SK-N-SH (cell line): ENCODE measurements at regions not wholly inside any gene's neighbourhood (a gene's known extent, or its start where the extent isn't known, plus 50 kb on each side); places are given as distances from the start of the nearest gene placed in this dataset.

Experiments
- CTCF ChIA-PET: fragments of 300-600, 350-600 bp; formaldehyde crosslinking; extraction: SDS; loops from one replicate; lab custom pipeline; 2021; lab: Yijun Ruan, JAX
- POLR2A ChIA-PET: fragments of 350-600 bp; sonication (Branson Sonifier 250); formaldehyde crosslinking; extraction: SDS; loops from one replicate; lab custom pipeline; 2020; ENCODE audit warnings: antibody characterized with exemption, inconsistent platforms; lab: Yijun Ruan, JAX
- DNase-seq: peaks from one replicate; pipeline ENCODE4 v3.0.0; 2012
- H2AFZ ChIP-seq: fragments of 200-600 bp; sonication (generic); 2 replicates; pipeline ENCODE4 v1.8.1; 2016; ENCODE audit warnings: antibody characterized with exemption, mild to moderate bottlenecking, low read depth
- H3F3A ChIP-seq: fragments of 200-600 bp; sonication (generic); replicated peaks from 2 replicates; pipeline ENCODE3; 2016; ENCODE audit warnings: antibody characterized with exemption, mild to moderate bottlenecking; ENCODE audit not compliant: insufficient read depth
- H3K27ac ChIP-seq, 2 experiments: fragments of 200-500 bp in 1 of 2; fragments of 200-600 bp in 1 of 2; sonication (Bioruptor generic) in 1 of 2; sonication (generic), shearing (Covaris generic) in 1 of 2; 2 replicates each; pipeline versions ENCODE4 v1.5.1 to v1.6.1; 2014 to 2016; ENCODE audit warnings: low read depth in 2 of 2, inconsistent platforms in 1 of 2, low read length in 1 of 2, mild to moderate bottlenecking in 1 of 2, mixed read lengths in 1 of 2
- H3K27me3 ChIP-seq: fragments of 200-600 bp; sonication (generic), shearing (Covaris generic); 2 replicates; pipeline ENCODE4 v1.6.1; 2016; ENCODE audit warnings: mixed run types; ENCODE audit not compliant: insufficient read depth
- H3K36me3 ChIP-seq, 2 experiments: fragments of 200-500 bp in 1 of 2; fragments of 200-600 bp in 1 of 2; sonication (Bioruptor generic) in 1 of 2; sonication (generic) in 1 of 2; replicated peaks in 1 of 2; 2 replicates each; pipeline versions ENCODE3 to v1.5.1; 2014 to 2016; ENCODE audit warnings: low read length in 1 of 2, mild to moderate bottlenecking in 1 of 2; ENCODE audit not compliant: insufficient read depth in 2 of 2, control insufficient read depth in 1 of 2
- H3K4me1 ChIP-seq, 2 experiments: fragments of 200-500 bp in 1 of 2; fragments of 200-600 bp in 1 of 2; sonication (Bioruptor generic) in 1 of 2; sonication (generic), shearing (Covaris generic) in 1 of 2; 2 replicates each; pipeline versions ENCODE4 v1.5.1 to v1.6.1; 2014 to 2016; ENCODE audit warnings: low read depth in 1 of 2, low read length in 1 of 2, mixed run types in 1 of 2; ENCODE audit not compliant: insufficient read depth in 2 of 2, control insufficient read depth in 1 of 2
- H3K4me2 ChIP-seq: fragments of 200-600 bp; sonication (generic), shearing (Covaris generic); 2 replicates; pipeline ENCODE4 v1.6.1; 2017; ENCODE audit warnings: mixed run types
- H3K4me3 ChIP-seq, 2 experiments: fragments of 200-500 bp in 1 of 2; fragments of 200-600 bp in 1 of 2; sonication (Bioruptor generic) in 1 of 2; sonication (generic), shearing (Covaris generic) in 1 of 2; 2 replicates each; pipeline versions ENCODE4 v1.5.1 to v1.8.1; 2014 to 2016; ENCODE audit warnings: low read depth in 2 of 2, inconsistent platforms in 1 of 2, low read length in 1 of 2, mild to moderate bottlenecking in 1 of 2, mixed read lengths in 1 of 2, moderate library complexity in 1 of 2
- H3K79me2 ChIP-seq: fragments of 200-600 bp; sonication (generic); 2 replicates; pipeline ENCODE4 v1.8.1; 2017; ENCODE audit warnings: mild to moderate bottlenecking; ENCODE audit not compliant: insufficient read depth
- H3K9ac ChIP-seq: fragments of 200-600 bp; sonication (generic); 2 replicates; pipeline ENCODE4 v1.6.1; 2017; ENCODE audit warnings: mixed run types
- H3K9me2 ChIP-seq: fragments of 200-600 bp; sonication (generic); 2 replicates; pipeline ENCODE4 v1.6.1; 2017; ENCODE audit warnings: mixed run types
- H3K9me3 ChIP-seq: fragments of 200-600 bp; sonication (generic); 2 replicates; pipeline ENCODE4 v1.6.1; 2017; ENCODE audit warnings: mixed run types, mild to moderate bottlenecking, moderate library complexity
- H4K20me1 ChIP-seq: fragments of 200-600 bp; sonication (generic); 2 replicates; pipeline ENCODE4 v1.6.1; 2017; ENCODE audit warnings: mild to moderate bottlenecking, mixed run types; ENCODE audit not compliant: insufficient read depth
- CTCF ChIP-seq: fragments of 200-600 bp; sonication (generic); IDR thresholded peaks from 2 replicates; pipeline ENCODE4 v1.6.1; 2017; ENCODE audit warnings: antibody characterized with exemption, mild to moderate bottlenecking, moderate library complexity
- ELF1 ChIP-seq: IDR thresholded peaks from 2 replicates; pipeline ENCODE4 v1.4.0; 2012
- EZH2phosphoT487 ChIP-seq: fragments of 200-600 bp; sonication (generic); IDR thresholded peaks from 2 replicates; pipeline ENCODE4 v1.6.1; 2017; ENCODE audit warnings: low read depth, mixed run types, mild to moderate bottlenecking, antibody characterized with exemption, moderate library complexity, borderline replicate concordance
- FOSL2 ChIP-seq: IDR thresholded peaks from 2 replicates; pipeline ENCODE4 v1.4.0; 2012; ENCODE audit warnings: low read depth, mild to moderate bottlenecking, moderate library complexity, borderline replicate concordance
- FOXM1 ChIP-seq: IDR thresholded peaks from 2 replicates; pipeline ENCODE4 v1.4.0; 2012; ENCODE audit warnings: low read depth, mild to moderate bottlenecking
- GABPA ChIP-seq: IDR thresholded peaks from 2 replicates; pipeline ENCODE4 v1.4.0; 2012; ENCODE audit warnings: low read depth, mild to moderate bottlenecking
- MAX ChIP-seq: IDR thresholded peaks from 2 replicates; pipeline ENCODE4 v1.4.0; 2012; ENCODE audit warnings: low read depth
- MXI1 ChIP-seq: IDR thresholded peaks from 2 replicates; pipeline ENCODE4 v1.6.1; 2012; ENCODE audit warnings: mild to moderate bottlenecking, low read depth, low read length, improper control_type of control experiment
- NFIC ChIP-seq: IDR thresholded peaks from 2 replicates; pipeline ENCODE4 v1.4.0; 2012; ENCODE audit warnings: borderline replicate concordance
- NRF1 ChIP-seq: IDR thresholded peaks from 2 replicates; pipeline ENCODE4 v1.6.1; 2012; ENCODE audit warnings: low read depth, mild to moderate bottlenecking, low read length
- PBX3 ChIP-seq: IDR thresholded peaks from 2 replicates; pipeline ENCODE4; 2012
- RFX5 ChIP-seq: IDR thresholded peaks from 2 replicates; pipeline ENCODE4 v1.6.1; 2012; ENCODE audit warnings: mild to moderate bottlenecking, improper control_type of control experiment, low read length
- SIN3A ChIP-seq: IDR thresholded peaks from 2 replicates; pipeline ENCODE4 v1.6.1; 2012; ENCODE audit warnings: low read depth, mild to moderate bottlenecking, low read length, moderate library complexity, borderline replicate concordance
- SMC3 ChIP-seq: IDR thresholded peaks from 2 replicates; pipeline ENCODE4 v1.6.1; 2012; ENCODE audit warnings: low read depth, low read length, improper control_type of control experiment
- TAF1 ChIP-seq: IDR thresholded peaks from 2 replicates; pipeline ENCODE4 v1.6.1; 2012; ENCODE audit warnings: low read depth, mild to moderate bottlenecking, low read length, moderate library complexity, borderline replicate concordance
- YY1 ChIP-seq: IDR thresholded peaks from 2 replicates; pipeline ENCODE4 v1.4.0; 2012; ENCODE audit warnings: low read depth, mild to moderate bottlenecking
- WGBS: methylation state at CpG from one replicate; pipeline ENCODE4 v1.1.6; 2017; ENCODE audit warnings: low lambda C conversion rate; 5-methylcytosine and 5-hydroxymethylcytosine counted together
- TF ChIP-seq, protein P1 (sequence below): IDR thresholded peaks from 2 replicates; pipeline ENCODE4 v1.4.0; 2012; ENCODE audit warnings: low read depth, borderline replicate concordance
- TF ChIP-seq, protein P2 (sequence below): fragments of 150-350 bp; IDR thresholded peaks from 2 replicates; pipeline ENCODE4 v1.6.1; 2016; ENCODE audit warnings: mild to moderate bottlenecking, low read depth, low read length

DNA sequence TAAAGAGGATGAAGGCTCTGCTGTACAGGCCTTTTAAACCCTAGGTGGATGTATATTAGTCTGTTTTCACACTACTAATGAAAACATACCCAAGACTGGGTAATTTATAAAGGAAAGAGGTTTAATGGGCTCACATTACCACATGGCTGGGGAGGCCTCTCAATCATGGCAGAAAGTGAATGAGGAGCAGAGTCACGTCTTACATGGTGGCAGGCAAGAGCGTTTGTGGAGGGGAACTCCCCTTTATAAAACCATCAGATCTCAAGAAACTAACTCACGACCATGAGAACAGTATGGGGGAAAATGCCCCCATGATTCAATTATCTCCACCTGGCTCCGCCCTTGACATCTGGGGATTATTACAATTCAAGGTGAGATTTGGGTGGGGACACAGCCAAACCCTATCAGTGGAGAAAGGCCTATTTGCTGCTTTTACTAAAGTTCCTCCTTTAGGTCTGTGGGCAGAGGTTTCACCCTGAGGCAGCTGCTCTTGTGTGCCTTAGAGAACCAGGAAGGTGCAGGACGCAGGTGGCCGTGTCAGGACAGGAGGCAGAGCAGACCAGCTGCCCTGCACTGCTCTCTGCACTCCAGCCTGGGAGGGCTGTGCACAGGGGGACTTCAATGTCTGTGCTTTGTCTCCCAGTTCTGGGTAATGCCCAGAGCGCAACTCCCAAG lies 178.8 kb upstream of the HDAC4 start:
- no peak for DNase-seq
- no peak overlapping the region for H3K4me3 ChIP-seq
- no peak overlapping the region for H3K27ac ChIP-seq
- no peak overlapping the region for H3K4me2 ChIP-seq
- no peak overlapping the region for H3K9ac ChIP-seq
- H3K4me1 ChIP-seq = peaks cover 0 to 8% of the 10 kb centered on the region in 2 experiments; a peak in 1 of 4 replicates
- CTCF ChIA-PET = no interaction called here
- 17% methylated on average over 7 of the region's 7 CpGs for WGBS
- no peaks in the 10 kb centered on the region for H4K20me1 ChIP-seq
- no peaks in the 10 kb centered on the region for H3K9me3 ChIP-seq
- POLR2A ChIA-PET = no interaction called here
- TF ChIP-seq NFIC (no peak), GABPA (no peak), CTCF (no peak), MXI1 (no peak), FOSL2 (no peak), RFX5 (no peak), NRF1 (no peak), EZH2phosphoT487 (no peak), ELF1 (no peak), TAF1 (no peak), MAX (no peak), SMC3 (no peak), SIN3A (no peak), PBX3 (no peak), YY1 (no peak), FOXM1 (no peak)
- TF ChIP-seq, protein P1, sequence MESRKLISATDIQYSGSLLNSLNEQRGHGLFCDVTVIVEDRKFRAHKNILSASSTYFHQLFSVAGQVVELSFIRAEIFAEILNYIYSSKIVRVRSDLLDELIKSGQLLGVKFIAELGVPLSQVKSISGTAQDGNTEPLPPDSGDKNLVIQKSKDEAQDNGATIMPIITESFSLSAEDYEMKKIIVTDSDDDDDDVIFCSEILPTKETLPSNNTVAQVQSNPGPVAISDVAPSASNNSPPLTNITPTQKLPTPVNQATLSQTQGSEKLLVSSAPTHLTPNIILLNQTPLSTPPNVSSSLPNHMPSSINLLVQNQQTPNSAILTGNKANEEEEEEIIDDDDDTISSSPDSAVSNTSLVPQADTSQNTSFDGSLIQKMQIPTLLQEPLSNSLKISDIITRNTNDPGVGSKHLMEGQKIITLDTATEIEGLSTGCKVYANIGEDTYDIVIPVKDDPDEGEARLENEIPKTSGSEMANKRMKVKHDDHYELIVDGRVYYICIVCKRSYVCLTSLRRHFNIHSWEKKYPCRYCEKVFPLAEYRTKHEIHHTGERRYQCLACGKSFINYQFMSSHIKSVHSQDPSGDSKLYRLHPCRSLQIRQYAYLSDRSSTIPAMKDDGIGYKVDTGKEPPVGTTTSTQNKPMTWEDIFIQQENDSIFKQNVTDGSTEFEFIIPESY = no peak
- TF ChIP-seq, protein P2, sequence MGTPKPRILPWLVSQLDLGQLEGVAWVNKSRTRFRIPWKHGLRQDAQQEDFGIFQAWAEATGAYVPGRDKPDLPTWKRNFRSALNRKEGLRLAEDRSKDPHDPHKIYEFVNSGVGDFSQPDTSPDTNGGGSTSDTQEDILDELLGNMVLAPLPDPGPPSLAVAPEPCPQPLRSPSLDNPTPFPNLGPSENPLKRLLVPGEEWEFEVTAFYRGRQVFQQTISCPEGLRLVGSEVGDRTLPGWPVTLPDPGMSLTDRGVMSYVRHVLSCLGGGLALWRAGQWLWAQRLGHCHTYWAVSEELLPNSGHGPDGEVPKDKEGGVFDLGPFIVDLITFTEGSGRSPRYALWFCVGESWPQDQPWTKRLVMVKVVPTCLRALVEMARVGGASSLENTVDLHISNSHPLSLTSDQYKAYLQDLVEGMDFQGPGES = no peak
- H3K36me3 ChIP-seq = no peaks in the 10 kb centered on the region
- no peaks in the 10 kb centered on the region for H3K79me2 ChIP-seq
- H2AFZ ChIP-seq = no peak overlapping the region
- H3K9me2 ChIP-seq = no peaks in the 10 kb centered on the region
- no peaks in the 10 kb centered on the region for H3K27me3 ChIP-seq
- H3F3A ChIP-seq = no peaks in the 10 kb centered on the region
